ENCODE measurements at regions not wholly inside any gene's neighbourhood (a gene's known extent, or its start where the extent isn't known, plus 50 kb on each side); places are given as distances from the start of the nearest gene placed in this dataset.

DNA sequence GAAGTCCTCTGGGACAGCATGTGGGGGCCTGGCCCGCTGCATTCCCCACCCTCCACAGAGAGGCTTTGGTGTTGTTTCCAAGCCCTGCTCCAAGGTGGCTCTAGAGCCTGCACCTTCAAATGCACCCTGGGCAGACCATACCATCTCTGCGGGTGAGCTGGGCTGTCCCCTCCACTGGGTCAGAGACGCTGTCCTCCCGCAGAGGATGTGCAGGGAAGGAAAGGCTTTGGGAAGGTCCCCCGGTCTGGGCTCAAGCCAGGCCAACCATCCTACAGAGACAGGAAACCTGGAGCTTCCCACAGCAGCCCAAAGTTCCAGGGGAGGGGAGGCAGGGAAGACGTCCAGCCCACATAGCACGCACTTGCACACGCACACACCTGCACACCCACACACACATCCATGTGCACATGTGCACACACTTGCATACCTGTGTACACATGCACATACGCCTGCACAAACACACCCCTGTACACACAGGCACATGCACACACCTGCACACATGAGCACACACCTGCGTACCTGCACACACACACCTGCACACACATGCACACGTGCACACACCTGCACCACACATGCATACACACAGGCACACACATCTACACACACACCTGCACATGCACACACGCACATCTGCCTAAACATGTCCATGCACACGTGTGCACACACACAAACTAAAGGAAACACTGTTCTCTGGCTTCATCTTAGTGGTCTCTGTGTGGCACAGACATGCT, 155.4 kb downstream of the ERMARD start:
- H3K27ac ChIP-seq: no peak overlapping the region

DNA sequence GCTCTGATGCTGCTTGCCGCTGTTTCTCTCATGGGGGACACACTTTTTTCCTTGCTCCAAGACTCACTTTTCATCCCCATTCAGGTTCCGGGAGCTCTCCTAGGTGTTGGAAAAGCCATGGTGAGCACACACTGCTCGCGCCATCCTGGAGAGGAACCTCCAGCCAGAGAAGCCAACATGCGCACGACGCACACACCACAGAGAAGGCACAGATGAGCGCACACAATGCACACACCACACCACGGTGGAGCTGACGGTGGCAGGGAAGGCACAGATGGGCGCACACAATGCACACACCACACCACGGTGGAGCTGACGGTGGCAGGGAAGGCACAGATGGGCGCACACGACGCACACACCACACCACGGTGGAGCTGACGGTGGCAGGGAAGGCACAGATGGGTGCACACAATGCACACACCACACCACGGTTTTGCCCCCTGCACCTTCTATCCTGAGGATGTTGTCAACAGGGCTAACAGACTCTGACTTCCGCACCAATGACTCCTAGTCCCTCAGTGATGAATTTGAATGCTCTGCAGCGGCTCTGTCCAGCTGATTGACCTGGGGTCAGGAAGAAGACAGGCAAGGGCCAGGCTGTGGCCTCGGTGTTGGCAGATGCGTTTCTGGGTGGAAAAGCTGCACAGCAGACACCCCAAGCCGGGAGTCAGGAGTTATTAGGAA, 154.7 kb downstream of the ERMARD start:
- no peak overlapping the region for H3K4me3 ChIP-seq (ENCODE audit: low read depth, low read length)
- H3K9me3 ChIP-seq (ENCODE audit: severe bottlenecking): no peaks in the 10 kb centered on the region
- H3K36me3 ChIP-seq: no peaks in the 10 kb centered on the region
- TF ChIP-seq, protein P1, sequence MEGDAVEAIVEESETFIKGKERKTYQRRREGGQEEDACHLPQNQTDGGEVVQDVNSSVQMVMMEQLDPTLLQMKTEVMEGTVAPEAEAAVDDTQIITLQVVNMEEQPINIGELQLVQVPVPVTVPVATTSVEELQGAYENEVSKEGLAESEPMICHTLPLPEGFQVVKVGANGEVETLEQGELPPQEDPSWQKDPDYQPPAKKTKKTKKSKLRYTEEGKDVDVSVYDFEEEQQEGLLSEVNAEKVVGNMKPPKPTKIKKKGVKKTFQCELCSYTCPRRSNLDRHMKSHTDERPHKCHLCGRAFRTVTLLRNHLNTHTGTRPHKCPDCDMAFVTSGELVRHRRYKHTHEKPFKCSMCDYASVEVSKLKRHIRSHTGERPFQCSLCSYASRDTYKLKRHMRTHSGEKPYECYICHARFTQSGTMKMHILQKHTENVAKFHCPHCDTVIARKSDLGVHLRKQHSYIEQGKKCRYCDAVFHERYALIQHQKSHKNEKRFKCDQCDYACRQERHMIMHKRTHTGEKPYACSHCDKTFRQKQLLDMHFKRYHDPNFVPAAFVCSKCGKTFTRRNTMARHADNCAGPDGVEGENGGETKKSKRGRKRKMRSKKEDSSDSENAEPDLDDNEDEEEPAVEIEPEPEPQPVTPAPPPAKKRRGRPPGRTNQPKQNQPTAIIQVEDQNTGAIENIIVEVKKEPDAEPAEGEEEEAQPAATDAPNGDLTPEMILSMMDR (IDR thresholded peaks at IDR 0.05; ENCODE audit: low read depth, low read length): no peak
- peaks cover 5% of the 10 kb centered on the region for H3K27me3 ChIP-seq (ENCODE audit: insufficient read depth, low read depth, severe bottlenecking)
- DNase-seq: no peak
- no peak overlapping the region for H3K27ac ChIP-seq

More for the DNA sequence above, 155.4 kb downstream of the ERMARD start:
- Histone ChIP-seq H3K4me3 (ENCODE audit: low read depth, low read length) (no peak overlapping the region), H3K9me3 (ENCODE audit: severe bottlenecking) (no peaks in the 10 kb centered on the region), H3K27me3 (ENCODE audit: insufficient read depth, low read depth, severe bottlenecking) (peaks cover 5% of the 10 kb centered on the region), H3K36me3 (no peaks in the 10 kb centered on the region)
- TF ChIP-seq, protein P1 (IDR thresholded peaks at IDR 0.05; ENCODE audit: low read depth, low read length): no peak
- no peak for DNase-seq

DNA sequence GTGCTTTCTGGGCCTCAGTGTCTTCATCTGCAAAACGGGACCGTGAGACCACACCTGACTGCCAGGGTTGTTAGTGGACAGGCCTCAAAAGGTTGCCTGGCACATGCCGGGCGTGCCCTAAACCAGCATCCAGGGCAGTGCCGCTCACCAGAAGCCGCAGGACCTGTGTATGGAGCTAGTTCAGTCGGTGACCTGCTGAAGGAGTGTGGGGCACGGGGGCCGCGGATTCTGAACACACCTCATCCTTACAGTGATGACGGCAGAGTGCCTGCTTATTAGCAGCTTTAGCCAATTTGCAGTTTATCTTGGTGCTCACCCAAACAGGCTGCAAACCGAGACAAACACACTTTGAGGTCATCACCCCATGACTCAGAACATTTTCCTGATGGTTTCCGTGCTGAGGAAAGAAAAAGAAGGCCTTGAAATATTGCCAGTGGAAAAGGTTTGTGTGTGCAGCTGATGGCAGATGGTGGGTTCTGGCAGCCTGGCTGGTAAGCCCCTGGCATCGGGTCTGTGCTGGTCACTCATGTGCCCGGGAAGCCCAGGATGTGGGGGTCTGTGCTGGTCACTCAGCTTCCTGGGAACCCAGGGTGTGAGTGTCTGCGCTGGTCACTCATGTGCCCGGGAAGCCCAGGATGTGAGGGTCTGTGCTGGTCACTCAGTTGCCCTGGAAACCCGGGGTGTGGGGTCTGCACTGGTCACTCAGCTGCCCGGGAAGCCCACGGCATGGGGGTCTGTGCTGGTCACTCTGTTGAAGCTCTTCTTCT, 153.8 kb downstream of the ERMARD start:
- H3K9me3 ChIP-seq (ENCODE audit: severe bottlenecking): no peaks in the 10 kb centered on the region
- H3K36me3 ChIP-seq: no peaks in the 10 kb centered on the region
- no peak overlapping the region for H3K27ac ChIP-seq
- TF ChIP-seq, protein P1 (IDR thresholded peaks at IDR 0.05; ENCODE audit: low read depth, low read length): no peak
- H3K4me3 ChIP-seq (ENCODE audit: low read depth, low read length): no peak overlapping the region
- no peak for DNase-seq
- peaks cover 5% of the 10 kb centered on the region for H3K27me3 ChIP-seq (ENCODE audit: insufficient read depth, low read depth, severe bottlenecking)

DNA sequence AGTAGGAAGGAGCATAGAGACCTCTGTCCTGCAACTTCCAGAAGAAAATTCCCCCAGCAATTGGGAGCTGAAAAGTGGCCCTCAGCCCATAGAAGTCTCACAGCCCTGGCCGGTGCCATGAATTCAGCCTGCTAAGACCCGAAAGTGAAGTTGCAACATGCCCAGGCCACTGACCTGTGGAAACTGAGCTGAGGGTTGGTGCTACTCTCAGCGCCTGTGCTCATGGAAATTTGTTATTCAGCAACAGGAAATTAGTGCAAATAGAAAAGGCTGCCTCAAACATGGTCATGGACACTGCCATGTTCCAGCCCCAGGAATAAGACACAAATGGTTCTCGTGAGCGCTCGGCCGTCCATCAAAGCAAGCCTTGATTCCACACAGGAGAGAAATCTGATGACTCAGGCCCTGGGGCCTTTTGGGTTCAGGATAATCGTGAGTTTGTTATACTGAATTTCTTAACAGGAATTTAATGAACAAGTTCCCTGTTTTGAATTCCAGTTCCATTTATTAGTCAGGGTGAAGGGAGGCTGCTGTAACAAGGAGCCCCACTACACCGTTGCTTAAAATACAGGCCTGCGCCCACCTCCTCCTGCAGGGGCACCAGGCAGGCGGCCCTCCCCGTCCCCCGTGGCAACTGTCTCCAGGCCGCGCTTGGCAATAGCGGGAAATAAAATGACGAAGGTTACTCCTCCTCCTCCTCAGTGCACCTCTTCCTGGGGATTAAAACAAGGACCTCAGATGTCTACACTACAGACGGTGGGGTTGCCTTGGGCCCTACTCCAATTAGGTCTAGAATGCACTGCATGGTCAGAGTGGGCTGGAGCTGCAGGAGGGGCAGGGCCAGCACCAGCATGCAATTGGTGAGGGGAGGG, 152.9 kb downstream of the ERMARD start:
- Histone ChIP-seq H3K36me3 (no peaks in the 10 kb centered on the region), H3K4me3 (ENCODE audit: low read depth, low read length) (no peak overlapping the region), H3K27me3 (ENCODE audit: insufficient read depth, low read depth, severe bottlenecking) (peaks cover 5% of the 10 kb centered on the region), H3K9me3 (ENCODE audit: severe bottlenecking) (no peaks in the 10 kb centered on the region), H3K27ac (no peak overlapping the region)
- TF ChIP-seq, protein P1 (IDR thresholded peaks at IDR 0.05; ENCODE audit: low read depth, low read length): no peak
- no peak for DNase-seq

DNA sequence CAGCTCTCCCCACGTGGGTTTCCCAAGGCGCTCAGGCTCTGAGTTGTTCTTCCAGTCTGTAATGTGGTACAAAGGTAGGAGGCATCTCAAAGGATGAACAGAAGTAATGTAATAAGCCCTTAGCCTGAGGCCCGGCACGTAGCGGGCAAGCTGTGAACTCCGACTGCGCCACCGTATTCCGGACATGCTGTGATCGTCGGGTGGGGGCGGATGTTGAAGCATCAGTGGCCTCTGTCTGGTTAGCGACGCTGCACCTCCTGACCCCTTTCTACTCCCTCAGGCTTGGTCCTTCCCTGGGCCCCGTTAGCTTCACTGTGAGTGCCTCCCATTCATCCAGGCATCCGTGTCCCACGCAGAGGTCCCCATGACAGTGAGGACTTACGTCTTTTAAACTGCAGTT, 151.7 kb downstream of the ERMARD start:
- DNase-seq: no peak
- no peak overlapping the region for H3K4me3 ChIP-seq (ENCODE audit: low read depth, low read length)
- H3K36me3 ChIP-seq: no peaks in the 10 kb centered on the region
- H3K27ac ChIP-seq: no peak overlapping the region
- H3K9me3 ChIP-seq (ENCODE audit: severe bottlenecking): no peaks in the 10 kb centered on the region
- peaks cover 5% of the 10 kb centered on the region for H3K27me3 ChIP-seq (ENCODE audit: insufficient read depth, low read depth, severe bottlenecking)
- TF ChIP-seq, protein P1 (IDR thresholded peaks at IDR 0.05; ENCODE audit: low read depth, low read length): no peak
